ENCODE measurements at regions not wholly inside any gene's neighbourhood (a gene's known extent, or its start where the extent isn't known, plus 50 kb on each side); places are given as distances from the start of the nearest gene placed in this dataset.

GRCh38 chr2:14297906-14298305 lies 334.6 kb upstream of the LRATD1 start:
- WGBS (ENCODE audit: insufficient coverage) = no CpG with 5 or more reads among the region's 1 CpG
- no peak overlapping the region for H2AFZ ChIP-seq (ENCODE audit: insufficient read depth, low read depth, low read length, poor library complexity, severe bottlenecking)
- H3K4me1 ChIP-seq (ENCODE audit: control insufficient read depth in 2 of 2, insufficient read depth in 2 of 2, low read length in 2 of 2) = no peaks in the 10 kb centered on the region
- intact Hi-C loops (cut with micrococcal nuclease) = no loop called here
- H3K9ac ChIP-seq (ENCODE audit: low read length) = no peak overlapping the region
- no peaks in the 10 kb centered on the region for H4K20me1 ChIP-seq (ENCODE audit: control insufficient read depth, insufficient read depth, low read length, poor library complexity, severe bottlenecking)
- H3K9me3 Mint-ChIP-seq (ENCODE audit: insufficient read depth) = peaks cover 3% of the 10 kb centered on the region
- no peak overlapping the region for H3K4me3 Mint-ChIP-seq
- no peaks in the 10 kb centered on the region for H3K36me3 ChIP-seq (replicated peaks in 1 of 2; ENCODE audit: control extremely low read depth in 1 of 2, control insufficient read depth in 1 of 2, extremely low read depth in 1 of 2, insufficient read depth in 2 of 2, low read length in 1 of 2)
- ChIA-PET POLR2A (no interaction called here), CTCF (no interaction called here)
- H3K27me3 Mint-ChIP-seq = no peaks in the 10 kb centered on the region
- ATAC-seq (ENCODE audit: low read depth) = no peak
- H3K27ac ChIP-seq (ENCODE audit: low read length in 2 of 2) = no peak overlapping the region
- no peak overlapping the region for H3K4me3 ChIP-seq (ENCODE audit: control extremely low read depth in 1 of 5, extremely low read depth in 1 of 5, insufficient read depth in 1 of 5, low read depth in 2 of 5, low read length in 4 of 5)
- H3K27me3 ChIP-seq (replicated peaks in 1 of 4; ENCODE audit: control extremely low read depth in 1 of 4, control insufficient read depth in 3 of 4, insufficient read depth in 4 of 4, low read length in 3 of 4) = no peaks in the 10 kb centered on the region
- TF ChIP-seq CTCF (IDR thresholded peaks at IDR 0.05) = no peak
- TF ChIP-seq EZH2 (IDR thresholded peaks at IDR 0.05; ENCODE audit: borderline replicate concordance, insufficient read depth, low read depth, low read length, poor library complexity, severe bottlenecking) = no peak
- no peak overlapping the region for H3K27ac Mint-ChIP-seq
- no peaks in the 10 kb centered on the region for H3K4me1 Mint-ChIP-seq
- no peaks in the 10 kb centered on the region for H3K9me3 ChIP-seq (ENCODE audit: control extremely low read depth in 1 of 3, control insufficient read depth in 2 of 3, insufficient read depth in 1 of 3, low read length in 2 of 3)
- H3K79me2 ChIP-seq (ENCODE audit: control insufficient read depth, insufficient read depth, low read length) = no peaks in the 10 kb centered on the region
- no peak for DNase-seq
- no peak overlapping the region for H3K4me2 ChIP-seq (replicated peaks; ENCODE audit: low read depth, low read length, poor library complexity, severe bottlenecking)

GRCh38 chr2:14301331-14301730 lies 331.2 kb upstream of the LRATD1 start:
- Histone ChIP-seq H3K4me3 (ENCODE audit: control extremely low read depth in 1 of 5, extremely low read depth in 1 of 5, insufficient read depth in 1 of 5, low read depth in 2 of 5, low read length in 4 of 5) (no peak overlapping the region), H4K20me1 (ENCODE audit: control insufficient read depth, insufficient read depth, low read length, poor library complexity, severe bottlenecking) (no peaks in the 10 kb centered on the region), H3K27ac (ENCODE audit: low read length in 2 of 2) (no peak overlapping the region), H2AFZ (ENCODE audit: insufficient read depth, low read depth, low read length, poor library complexity, severe bottlenecking) (no peak overlapping the region), H3K36me3 (replicated peaks in 1 of 2; ENCODE audit: control extremely low read depth in 1 of 2, control insufficient read depth in 1 of 2, extremely low read depth in 1 of 2, insufficient read depth in 2 of 2, low read length in 1 of 2) (no peaks in the 10 kb centered on the region), H3K27me3 (replicated peaks in 1 of 4; ENCODE audit: control extremely low read depth in 1 of 4, control insufficient read depth in 3 of 4, insufficient read depth in 4 of 4, low read length in 3 of 4) (no peaks in the 10 kb centered on the region), H3K9ac (ENCODE audit: low read length) (no peak overlapping the region), H3K4me1 (ENCODE audit: control insufficient read depth in 2 of 2, insufficient read depth in 2 of 2, low read length in 2 of 2) (no peaks in the 10 kb centered on the region), H3K79me2 (ENCODE audit: control insufficient read depth, insufficient read depth, low read length) (no peaks in the 10 kb centered on the region), H3K4me2 (replicated peaks; ENCODE audit: low read depth, low read length, poor library complexity, severe bottlenecking) (no peak overlapping the region), H3K9me3 (ENCODE audit: control extremely low read depth in 1 of 3, control insufficient read depth in 2 of 3, insufficient read depth in 1 of 3, low read length in 2 of 3) (no peaks in the 10 kb centered on the region)
- Mint-ChIP-seq H3K4me1 (no peaks in the 10 kb centered on the region), H3K27ac (no peak overlapping the region), H3K9me3 (ENCODE audit: insufficient read depth) (peaks cover 3% of the 10 kb centered on the region), H3K4me3 (no peak overlapping the region), H3K27me3 (no peaks in the 10 kb centered on the region)
- ChIA-PET POLR2A (no interaction called here), CTCF (no interaction called here)
- TF ChIP-seq EZH2 (IDR thresholded peaks at IDR 0.05; ENCODE audit: borderline replicate concordance, insufficient read depth, low read depth, low read length, poor library complexity, severe bottlenecking) = no peak
- no peak for TF ChIP-seq CTCF (IDR thresholded peaks at IDR 0.05)
- WGBS (ENCODE audit: insufficient coverage) = 100% methylated on average over 2 of the region's 2 CpGs
- no peak for ATAC-seq (ENCODE audit: low read depth)
- DNase-seq = no peak
- intact Hi-C loops (cut with micrococcal nuclease) = no loop called here

Measured in B cell (primary cell).